Thymus (tissue), 11 donors: ENCODE measurements at regions not wholly inside any gene's neighbourhood (a gene's known extent, or its start where the extent isn't known, plus 50 kb on each side); places are given as distances from the start of the nearest gene placed in this dataset.
"Not testable (repeated sequence)": the region's sequence is repeated elsewhere in the genome, so short reads cannot be mapped to it uniquely, and the experiment has no call there.

Experiments
- DNase-seq, 9 donors: peaks; one replicate each; pipeline ENCODE4 v3.0.0-alpha.2; 2013; ENCODE audit warnings: low spot score in 9 of 9, low read depth in 6 of 9, missing footprints in 1 of 9
- H3K27ac ChIP-seq, 2 donors: one replicate each; pipeline ENCODE4 v1.5.1; 2013; ENCODE audit warnings: control low read depth in 1 of 2, low read depth in 1 of 2, low read length in 1 of 2, mild to moderate bottlenecking in 1 of 2, moderate library complexity in 1 of 2
- H3K27me3 ChIP-seq, 2 donors: one replicate each; pipeline ENCODE4 v1.5.1; 2013; ENCODE audit warnings: low read length in 1 of 2; ENCODE audit not compliant: control insufficient read depth in 2 of 2, insufficient read depth in 1 of 2
- H3K36me3 ChIP-seq, 2 donors: one replicate each; pipeline ENCODE4 v1.5.1; 2013; ENCODE audit warnings: low read length in 1 of 2, mild to moderate bottlenecking in 1 of 2, moderate library complexity in 1 of 2; ENCODE audit not compliant: control insufficient read depth in 2 of 2, insufficient read depth in 2 of 2
- H3K4me1 ChIP-seq, 2 donors: one replicate each; pipeline ENCODE4 v1.5.1; 2013; ENCODE audit warnings: low read length in 2 of 2; ENCODE audit not compliant: control insufficient read depth in 2 of 2, insufficient read depth in 2 of 2
- H3K4me3 ChIP-seq, 2 donors: one replicate each; pipeline ENCODE4 v1.5.1; 2013; ENCODE audit warnings: low read length in 2 of 2, control low read depth in 1 of 2, mild to moderate bottlenecking in 1 of 2
- H3K9me3 ChIP-seq, 2 donors: one replicate each; pipeline ENCODE4 v1.5.1; 2013; ENCODE audit warnings: low read length in 1 of 2, mild to moderate bottlenecking in 1 of 2; ENCODE audit not compliant: control insufficient read depth in 2 of 2, insufficient read depth in 1 of 2
- WGBS: extraction: QIAGEN DNeasy Blood & Tissue Kit; methylation state at CpG from one replicate; pipeline ENCODE4 v1.1.7; 2013; 5-methylcytosine and 5-hydroxymethylcytosine counted together
- donor health status: healthy.

DNA sequence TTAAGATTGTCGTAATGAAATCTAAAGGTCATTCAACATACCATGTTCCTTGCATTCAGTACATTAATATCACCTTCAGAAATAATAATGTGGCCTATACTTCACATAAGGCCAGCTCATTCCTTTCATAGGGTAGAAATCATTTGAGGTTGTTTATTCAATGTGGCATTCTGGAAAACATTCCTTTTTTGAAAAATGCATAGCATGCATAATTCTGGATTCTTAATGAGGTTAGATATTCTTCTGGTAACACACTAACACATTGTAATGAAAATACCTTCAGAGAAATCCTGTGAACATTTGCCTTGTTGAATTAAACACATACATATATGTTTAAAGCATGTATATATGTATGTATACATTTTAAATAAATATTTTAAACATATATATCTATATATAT lies 204.6 kb upstream of the KCNH7 start:
- WGBS, result 91% methylated on average over 1 of the region's 1 CpG
- H3K36me3 ChIP-seq, result no peaks in the 10 kb centered on the region
- H3K27ac ChIP-seq, result no peak overlapping the region
- H3K4me3 ChIP-seq, result no peak overlapping the region
- no peaks in the 10 kb centered on the region for H3K27me3 ChIP-seq
- H3K9me3 ChIP-seq, result no peaks in the 10 kb centered on the region
- no peaks in the 10 kb centered on the region for H3K4me1 ChIP-seq
- no peak for DNase-seq

DNA sequence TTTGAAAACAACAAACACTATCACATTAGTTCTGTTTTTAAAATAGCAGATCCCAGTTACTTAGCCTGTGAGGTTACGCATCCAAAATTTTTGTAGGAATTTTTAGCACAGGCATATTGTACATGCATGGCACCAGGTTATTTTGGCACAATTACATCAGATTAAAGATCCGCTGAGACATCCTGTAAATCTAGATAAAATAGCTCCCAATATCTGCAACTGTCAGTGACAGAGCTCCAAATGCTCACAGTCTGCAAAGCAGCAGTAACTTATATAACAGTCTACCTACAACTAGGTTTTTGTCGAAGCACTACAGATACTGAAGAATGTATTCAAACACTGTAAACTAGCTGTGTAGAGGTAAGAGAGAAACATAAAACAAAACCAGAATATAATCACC lies 200.7 kb upstream of the KCNH7 start:
- Histone ChIP-seq H3K9me3 (no peaks in the 10 kb centered on the region), H3K4me1 (no peaks in the 10 kb centered on the region), H3K27ac (no peak overlapping the region), H3K36me3 (no peaks in the 10 kb centered on the region), H3K27me3 (no peaks in the 10 kb centered on the region), H3K4me3 (no peak overlapping the region)
- WGBS, result 91% methylated on average over 3 of the region's 3 CpGs
- no peak for DNase-seq

- Histone ChIP-seq H3K9me3 (no peaks in the 10 kb centered on the region), H3K27ac (no peak overlapping the region), H3K4me3 (no peak overlapping the region), H3K36me3 (no peaks in the 10 kb centered on the region), H3K4me1 (no peaks in the 10 kb centered on the region), H3K27me3 (no peaks in the 10 kb centered on the region)
- 89% methylated on average over 2 of the region's 2 CpGs for WGBS
- DNase-seq, result no peak
Observed at GRCh38 chr2:163028807-163029206, 190.2 kb upstream of the KCNH7 start.

DNA sequence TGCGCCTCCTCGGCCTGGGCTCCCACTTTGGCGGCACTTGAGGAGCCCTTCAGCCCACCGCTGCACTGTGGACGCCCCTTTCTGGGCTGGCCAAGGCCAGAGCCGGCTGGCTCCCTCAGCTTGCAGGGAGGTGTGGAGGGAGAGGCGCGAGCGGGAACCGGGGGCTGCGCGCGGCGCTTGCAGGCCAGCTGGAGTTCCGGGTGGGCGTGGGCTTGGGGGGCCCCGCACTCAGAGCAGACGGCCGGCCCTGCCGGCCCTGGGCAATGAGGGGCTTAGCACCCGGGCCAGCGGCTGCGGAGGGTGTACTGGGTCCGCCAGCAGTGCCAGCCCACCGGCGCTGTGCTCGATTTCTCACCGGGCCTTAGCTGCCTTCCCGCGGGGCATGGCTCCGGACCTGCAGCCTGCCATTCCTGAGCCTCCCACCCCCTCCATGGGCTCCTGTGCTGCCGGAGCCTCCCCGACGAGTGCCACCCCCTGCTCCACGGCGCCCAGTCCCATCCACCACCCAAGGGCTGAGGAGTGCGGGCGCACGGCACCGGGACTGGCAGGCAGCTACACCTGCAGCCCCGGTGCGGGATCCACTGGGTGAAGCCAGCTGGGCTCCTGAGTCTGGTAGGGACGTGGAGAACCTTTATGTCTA lies 187.7 kb upstream of the KCNH7 start:
- H3K36me3 ChIP-seq, H3K9me3 ChIP-seq, H3K4me3 ChIP-seq, H3K27ac ChIP-seq, DNase-seq, H3K27me3 ChIP-seq, H3K4me1 ChIP-seq: not testable (repeated sequence)
- WGBS, result 81% methylated on average over 43 of the region's 43 CpGs

DNA sequence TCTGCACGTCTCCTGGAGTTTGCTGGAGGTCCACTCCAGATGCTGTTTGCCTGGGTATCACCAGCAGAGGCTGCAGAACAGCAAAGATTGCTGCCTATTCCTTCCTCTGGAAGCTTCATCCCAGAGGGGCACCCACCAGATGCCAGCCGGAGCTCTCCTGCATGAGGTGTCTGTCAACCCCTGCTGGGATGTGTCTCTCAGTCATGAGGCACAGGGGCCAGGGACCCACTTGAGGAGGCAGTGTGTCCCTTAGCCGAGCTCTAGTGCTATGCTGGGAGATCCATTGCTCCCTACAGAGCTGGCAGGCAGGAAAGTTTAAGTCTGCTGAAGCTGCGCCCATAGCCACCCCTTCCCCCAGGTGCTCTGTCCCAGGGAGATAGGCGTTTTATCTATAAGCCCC lies 178.3 kb upstream of the KCNH7 start:
- not testable (repeated sequence) for H3K27me3 ChIP-seq, H3K4me1 ChIP-seq, H3K9me3 ChIP-seq, H3K36me3 ChIP-seq, DNase-seq, H3K4me3 ChIP-seq, H3K27ac ChIP-seq
- 72% methylated on average over 5 of the region's 5 CpGs for WGBS

- 76% methylated on average over 1 of the region's 1 CpG for WGBS
- no peak for DNase-seq
- H3K27me3 ChIP-seq, result no peaks in the 10 kb centered on the region
- H3K36me3 ChIP-seq, result no peaks in the 10 kb centered on the region
- H3K27ac ChIP-seq, result no peak overlapping the region
- no peaks in the 10 kb centered on the region for H3K4me1 ChIP-seq
- no peaks in the 10 kb centered on the region for H3K9me3 ChIP-seq
- no peak overlapping the region for H3K4me3 ChIP-seq
Observed at GRCh38 chr2:163011000-163011399, 172.4 kb upstream of the KCNH7 start.

DNA sequence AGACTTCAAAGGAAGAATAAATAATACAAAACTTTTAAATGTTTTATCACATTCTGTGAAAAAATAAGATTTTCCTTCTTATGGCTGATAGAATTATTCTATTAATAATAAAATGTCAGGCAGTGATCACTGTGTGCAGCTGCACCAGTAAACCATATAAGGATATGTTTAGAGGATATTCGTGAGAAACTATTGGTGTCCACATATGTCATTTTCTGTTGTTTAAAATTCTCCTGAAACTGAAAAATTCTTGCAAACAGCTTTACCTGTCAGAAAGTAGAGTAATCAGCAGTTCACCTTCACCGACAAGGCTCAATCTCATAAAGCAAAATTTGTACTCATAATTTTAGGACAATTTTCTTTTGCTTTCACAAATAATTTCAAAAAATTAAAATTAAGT lies 170.1 kb upstream of the KCNH7 start:
- Histone ChIP-seq H3K4me1 (no peaks in the 10 kb centered on the region), H3K4me3 (no peak overlapping the region), H3K9me3 (no peaks in the 10 kb centered on the region), H3K36me3 (no peaks in the 10 kb centered on the region), H3K27me3 (no peaks in the 10 kb centered on the region), H3K27ac (no peak overlapping the region)
- DNase-seq, result no peak
- WGBS, result 96% methylated on average over 2 of the region's 2 CpGs

DNA sequence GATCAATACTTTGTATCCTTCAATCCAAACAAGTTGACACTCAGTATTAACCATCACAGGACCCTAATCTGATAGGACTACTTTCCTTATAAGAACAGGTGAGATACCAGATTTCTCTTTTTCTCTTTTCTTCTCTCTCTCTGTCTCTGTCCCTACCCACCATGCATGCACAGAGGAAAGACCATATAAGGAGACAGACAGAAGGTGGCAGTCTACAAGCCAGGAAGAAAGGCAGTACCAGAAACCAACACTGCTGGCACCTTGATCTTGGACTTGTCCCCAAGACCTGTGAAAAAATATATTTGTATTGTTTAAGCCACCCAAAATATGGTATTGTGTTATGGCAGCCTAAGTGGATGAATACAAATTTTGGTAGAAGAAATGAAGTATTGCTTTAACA lies 156.2 kb upstream of the KCNH7 start:
- no peaks in the 10 kb centered on the region for H3K4me1 ChIP-seq
- H3K9me3 ChIP-seq, result no peaks in the 10 kb centered on the region
- no peaks in the 10 kb centered on the region for H3K27me3 ChIP-seq
- no peak overlapping the region for H3K4me3 ChIP-seq
- H3K36me3 ChIP-seq, result no peaks in the 10 kb centered on the region
- no peak for DNase-seq
- H3K27ac ChIP-seq, result no peak overlapping the region

- no peaks in the 10 kb centered on the region for H3K4me1 ChIP-seq
- WGBS, result 88% methylated on average over 3 of the region's 3 CpGs
- H3K9me3 ChIP-seq, result no peaks in the 10 kb centered on the region
- H3K27ac ChIP-seq, result no peak overlapping the region
- no peak overlapping the region for H3K4me3 ChIP-seq
- no peaks in the 10 kb centered on the region for H3K36me3 ChIP-seq
- no peaks in the 10 kb centered on the region for H3K27me3 ChIP-seq
- DNase-seq, result no peak
Observed at GRCh38 chr2:162992828-162993227, 154.3 kb upstream of the KCNH7 start.

DNA sequence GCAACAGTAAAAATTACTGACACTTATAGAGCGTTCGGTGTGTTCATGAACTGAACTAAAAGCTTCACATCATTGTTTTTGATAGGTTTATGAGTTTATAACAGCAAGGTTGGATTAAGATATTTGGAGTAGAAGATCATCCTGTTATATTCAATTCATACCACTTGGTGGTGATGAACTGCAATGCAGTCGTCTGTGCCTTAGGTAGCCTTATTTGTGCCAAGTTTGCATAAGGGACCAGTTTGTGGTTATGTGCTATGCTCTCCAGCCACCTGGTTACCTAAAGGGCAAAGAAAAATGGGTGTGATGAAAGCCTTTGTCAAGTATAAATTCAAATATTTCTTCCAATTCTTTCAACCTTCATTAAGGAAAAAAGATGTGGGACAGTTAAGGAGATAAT lies 150.9 kb upstream of the KCNH7 start:
- no peak for DNase-seq
- 64% methylated on average over 3 of the region's 3 CpGs for WGBS
- no peaks in the 10 kb centered on the region for H3K36me3 ChIP-seq
- H3K27me3 ChIP-seq, result no peaks in the 10 kb centered on the region
- no peak overlapping the region for H3K27ac ChIP-seq
- no peak overlapping the region for H3K4me3 ChIP-seq
- H3K4me1 ChIP-seq, result no peaks in the 10 kb centered on the region
- no peaks in the 10 kb centered on the region for H3K9me3 ChIP-seq
